HG02852 (cell line): ENCODE measurements at regions not wholly inside any gene's neighbourhood (a gene's known extent, or its start where the extent isn't known, plus 50 kb on each side); places are given as distances from the start of the nearest gene placed in this dataset.

Source experiments
- ATAC-seq: cut with Tn5 transposase; IDR thresholded peaks from one replicate; pipeline ENCODE4 v1.9.1; 2021; ENCODE audit warnings: mild to moderate bottlenecking, moderate library complexity; ENCODE audit not compliant: unreplicated experiment

- ATAC-seq, result no peak
Measured at GRCh38 chr4:178693816-178694215, 1251.6 kb upstream of the AGA start.

- ATAC-seq, result no peak
Measured at GRCh38 chr4:178696515-178696914, 1254.3 kb upstream of the AGA start.

- ATAC-seq, result no peak
Measured at GRCh38 chr4:178712486-178712885, 1270.2 kb upstream of the AGA start.

GRCh38 chr4:178738026-178738425, 1295.8 kb upstream of the AGA start:
- ATAC-seq, result no peak

- ATAC-seq, result no peak
Measured at GRCh38 chr4:178745203-178745602, 1303.0 kb upstream of the AGA start.

GRCh38 chr4:178752954-178753525, 1310.8 kb upstream of the AGA start:
- no peak for ATAC-seq

- ATAC-seq, result no peak
Measured at GRCh38 chr4:178778496-178778895, 1336.3 kb upstream of the AGA start.

- ATAC-seq, result no peak
Measured at GRCh38 chr4:178781779-178782178, 1339.5 kb upstream of the AGA start.

GRCh38 chr4:178784491-178784890, 1342.3 kb upstream of the AGA start:
- ATAC-seq, result no peak

GRCh38 chr4:178789279-178789678, 1347.0 kb upstream of the AGA start:
- no peak for ATAC-seq

- ATAC-seq, result no peak
Measured at GRCh38 chr4:178799204-178799603, 1357.0 kb upstream of the AGA start.

GRCh38 chr4:178808106-178808505, 1365.9 kb upstream of the AGA start:
- ATAC-seq, result no peak

GRCh38 chr4:178809921-178810320, 1367.7 kb upstream of the AGA start:
- no peak for ATAC-seq

GRCh38 chr4:178811356-178811755, 1369.1 kb upstream of the AGA start:
- ATAC-seq, result no peak

GRCh38 chr4:178812866-178813265, 1370.6 kb upstream of the AGA start:
- ATAC-seq, result no peak

- no peak for ATAC-seq
Measured at GRCh38 chr4:178814908-178815307, 1372.7 kb upstream of the AGA start.

- ATAC-seq, result no peak
Measured at GRCh38 chr4:178823673-178824295, 1381.5 kb upstream of the AGA start.

GRCh38 chr4:178836865-178837264, 1394.6 kb upstream of the AGA start:
- no peak for ATAC-seq

- ATAC-seq, result no peak
Measured at GRCh38 chr4:178838776-178839175, 1396.5 kb upstream of the AGA start.

- ATAC-seq, result no peak
Measured at GRCh38 chr4:178856139-178856800, 1414.0 kb upstream of the AGA start.

- ATAC-seq, result no peak
Measured at GRCh38 chr4:178871476-178871875, 1429.2 kb upstream of the AGA start.

- ATAC-seq, result no peak
Measured at GRCh38 chr4:178881937-178882336, 1439.7 kb upstream of the AGA start.
